GM21786 (cell line): ENCODE measurements at regions not wholly inside any gene's neighbourhood (a gene's known extent, or its start where the extent isn't known, plus 50 kb on each side); places are given as distances from the start of the nearest gene placed in this dataset.

Experiments used
- ATAC-seq: cut with Tn5 transposase; IDR thresholded peaks from one replicate; pipeline ENCODE4 v1.9.1; 2021; ENCODE audit not compliant: unreplicated experiment

GRCh38 chr5:4053136-4053535 lies 457.5 kb downstream of the IRX1 start:
- no peak for ATAC-seq

- ATAC-seq, result no peak
Observed at GRCh38 chr5:4054092-4054491, 458.5 kb downstream of the IRX1 start.

GRCh38 chr5:4058899-4059298 lies 463.3 kb downstream of the IRX1 start:
- no peak for ATAC-seq

- no peak for ATAC-seq
Observed at GRCh38 chr5:4065472-4066320, 470.1 kb downstream of the IRX1 start.

- no peak for ATAC-seq
Observed at GRCh38 chr5:4068171-4068570, 472.5 kb downstream of the IRX1 start.

GRCh38 chr5:4078544-4078943 lies 482.9 kb downstream of the IRX1 start:
- no peak for ATAC-seq

- ATAC-seq, result no peak
Observed at GRCh38 chr5:4079831-4080230, 484.2 kb downstream of the IRX1 start.

- ATAC-seq, result no peak
Observed at GRCh38 chr5:4080370-4080769, 484.7 kb downstream of the IRX1 start.

GRCh38 chr5:4081059-4081458 lies 485.4 kb downstream of the IRX1 start:
- no peak for ATAC-seq

- ATAC-seq, result no peak
Observed at GRCh38 chr5:4081466-4081865, 485.8 kb downstream of the IRX1 start.

GRCh38 chr5:4082966-4083564 lies 487.4 kb downstream of the IRX1 start:
- ATAC-seq, result no peak

GRCh38 chr5:4083591-4084337 lies 488.1 kb downstream of the IRX1 start:
- ATAC-seq, result no peak

GRCh38 chr5:4086081-4086480 lies 490.4 kb downstream of the IRX1 start:
- no peak for ATAC-seq

- no peak for ATAC-seq
Observed at GRCh38 chr5:4087110-4087509, 491.5 kb downstream of the IRX1 start.

GRCh38 chr5:4089087-4089486 lies 493.5 kb downstream of the IRX1 start:
- no peak for ATAC-seq

- no peak for ATAC-seq
Observed at GRCh38 chr5:4093236-4093635, 497.6 kb downstream of the IRX1 start.

- no peak for ATAC-seq
Observed at GRCh38 chr5:4093970-4094369, 498.3 kb downstream of the IRX1 start.

GRCh38 chr5:4095918-4096630 lies 500.4 kb downstream of the IRX1 start:
- ATAC-seq, result no peak

- ATAC-seq, result no peak
Observed at GRCh38 chr5:4097199-4097598, 501.6 kb downstream of the IRX1 start.

GRCh38 chr5:4098226-4098625 lies 502.6 kb downstream of the IRX1 start:
- no peak for ATAC-seq

- no peak for ATAC-seq
Observed at GRCh38 chr5:4099386-4099785, 503.8 kb downstream of the IRX1 start.
